GM19452 (cell line): ENCODE measurements at regions not wholly inside any gene's neighbourhood (a gene's known extent, or its start where the extent isn't known, plus 50 kb on each side); places are given as distances from the start of the nearest gene placed in this dataset.

Experiments used
- ATAC-seq: cut with Tn5 transposase; IDR thresholded peaks from one replicate; pipeline ENCODE4 v1.9.1; 2021; ENCODE audit not compliant: unreplicated experiment

DNA sequence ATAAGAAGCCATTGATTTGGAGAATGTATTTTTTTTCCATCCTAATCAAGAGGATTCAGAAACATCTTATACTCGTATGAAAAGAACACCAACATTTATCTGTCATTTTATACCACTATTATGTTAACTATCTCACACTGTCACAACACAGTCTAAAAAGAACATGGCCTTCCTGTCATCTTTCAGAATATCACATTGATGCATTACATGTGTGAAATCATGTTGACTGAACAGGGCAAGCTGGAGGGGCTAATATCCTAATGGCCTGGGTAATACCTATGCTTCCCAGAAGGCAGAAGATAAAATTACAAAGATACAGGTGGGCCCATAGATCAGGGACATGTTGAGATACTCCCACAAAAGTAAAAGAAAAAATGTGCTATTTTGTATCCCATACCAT lies 611.7 kb downstream of the STIM2 start:
- no peak for ATAC-seq

DNA sequence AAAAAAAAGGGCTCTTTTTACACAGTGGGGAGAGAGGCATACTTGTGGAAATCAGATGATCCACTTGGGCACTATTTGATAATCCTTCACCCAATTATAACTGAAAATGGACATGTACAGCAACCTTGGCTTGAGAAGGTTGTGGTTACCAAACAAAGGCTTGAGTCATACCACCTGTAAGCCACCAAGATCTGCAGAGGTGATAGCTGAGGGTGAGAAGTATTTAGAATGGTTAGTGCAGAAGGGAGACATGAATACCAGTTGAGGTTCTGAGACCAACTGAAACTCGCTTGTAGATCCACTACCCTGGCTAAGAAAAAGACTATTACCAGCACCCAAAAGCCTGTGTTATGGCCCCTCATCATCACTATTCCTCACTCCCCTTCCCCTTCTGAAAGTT lies 614.0 kb downstream of the STIM2 start:
- no peak for ATAC-seq

DNA sequence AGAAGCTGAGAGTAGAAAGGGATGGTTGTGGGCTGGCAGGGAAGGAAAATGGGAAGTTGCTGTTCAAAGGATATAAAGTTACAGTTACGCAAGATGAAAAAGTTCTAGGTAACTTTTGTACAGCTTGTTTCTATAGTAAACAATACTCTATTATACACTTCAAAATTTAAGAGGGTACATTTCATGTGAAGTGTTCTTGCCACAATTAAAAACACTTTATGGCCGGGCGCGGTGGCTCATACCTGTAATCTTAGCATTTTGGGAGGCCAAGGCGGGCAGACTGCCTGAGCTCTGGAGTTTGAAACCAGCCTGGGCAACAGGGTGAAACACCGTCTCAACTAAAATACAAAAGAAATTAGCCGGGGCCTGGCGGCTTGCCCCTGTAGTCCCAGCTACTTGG lies 623.6 kb downstream of the STIM2 start:
- ATAC-seq, result no peak

DNA sequence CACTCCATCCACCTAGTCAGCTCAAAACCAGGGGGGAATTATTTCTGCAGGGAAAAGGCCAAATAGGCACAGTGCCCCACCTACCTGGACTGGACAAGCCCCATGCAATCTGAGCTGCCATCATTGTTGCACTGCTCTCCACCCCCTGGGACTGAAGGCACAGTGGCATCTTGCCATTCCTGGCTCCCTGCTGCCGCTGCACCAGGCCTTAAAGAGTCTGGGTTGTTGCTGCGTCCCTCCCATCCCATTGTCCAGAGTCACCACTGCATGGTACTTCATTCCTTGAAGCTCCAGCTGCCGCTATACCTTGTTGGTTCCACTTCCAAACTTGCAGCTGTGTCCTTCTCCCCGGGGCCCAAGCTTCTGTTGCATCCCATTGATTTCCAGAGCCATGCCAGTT lies 629.7 kb downstream of the STIM2 start:
- no peak for ATAC-seq

DNA sequence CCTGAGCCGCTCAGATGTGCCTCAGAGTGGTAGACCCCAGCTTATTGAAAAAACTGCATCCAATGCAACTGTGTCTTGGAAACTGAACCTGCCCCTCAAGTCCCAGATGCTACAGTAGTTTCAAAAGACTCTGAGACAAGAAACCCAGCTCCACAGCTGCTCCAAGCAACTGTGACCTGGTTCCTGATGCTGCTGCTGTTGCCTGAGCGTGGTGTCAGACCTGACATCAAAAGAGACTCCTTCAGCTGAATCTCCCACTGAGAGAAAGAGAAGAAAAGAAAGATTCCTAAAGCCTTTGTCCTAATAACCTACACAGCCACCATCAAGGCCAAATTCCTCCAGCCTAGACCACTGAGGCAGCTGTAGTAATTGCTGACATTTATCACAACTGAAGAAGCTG lies 630.1 kb downstream of the STIM2 start:
- ATAC-seq, result no peak

DNA sequence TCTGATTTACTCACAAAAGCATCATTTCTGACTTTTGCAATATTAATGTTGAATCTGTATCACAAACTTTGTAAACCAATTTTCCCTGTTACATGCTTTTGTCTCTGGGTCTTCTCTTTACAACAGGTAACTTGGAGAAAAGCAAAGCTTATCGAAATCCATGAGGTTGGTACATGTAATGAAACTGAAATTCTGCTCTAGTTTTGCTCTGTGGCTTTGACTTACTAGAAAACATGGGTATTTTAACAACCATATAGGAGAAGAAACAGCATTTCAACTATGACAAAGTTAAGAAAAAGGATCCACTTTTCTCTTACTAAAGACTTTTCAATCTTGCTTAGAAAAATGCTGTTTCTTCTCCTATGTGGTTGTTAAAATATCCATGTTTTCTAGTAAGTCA lies 645.8 kb downstream of the STIM2 start:
- ATAC-seq, result no peak

DNA sequence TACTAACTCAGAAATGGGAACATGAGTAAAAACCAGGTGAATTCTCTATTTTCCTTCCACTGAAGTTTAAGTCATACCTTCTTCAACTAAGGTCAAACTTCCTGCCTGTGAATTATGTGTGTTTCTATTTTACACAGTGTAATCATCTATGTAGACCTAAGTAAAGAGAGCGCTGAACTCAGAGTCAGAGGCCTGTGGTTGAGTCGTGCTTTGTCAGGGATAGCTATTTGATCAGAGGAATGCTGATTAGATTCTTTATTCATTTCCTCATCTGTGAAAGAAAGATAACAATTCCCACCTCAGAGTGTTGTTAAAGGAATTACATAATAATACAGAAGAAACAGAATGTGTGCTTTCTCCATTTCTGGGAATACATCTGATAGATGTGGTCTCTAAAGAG lies 654.1 kb downstream of the STIM2 start:
- ATAC-seq, result no peak

DNA sequence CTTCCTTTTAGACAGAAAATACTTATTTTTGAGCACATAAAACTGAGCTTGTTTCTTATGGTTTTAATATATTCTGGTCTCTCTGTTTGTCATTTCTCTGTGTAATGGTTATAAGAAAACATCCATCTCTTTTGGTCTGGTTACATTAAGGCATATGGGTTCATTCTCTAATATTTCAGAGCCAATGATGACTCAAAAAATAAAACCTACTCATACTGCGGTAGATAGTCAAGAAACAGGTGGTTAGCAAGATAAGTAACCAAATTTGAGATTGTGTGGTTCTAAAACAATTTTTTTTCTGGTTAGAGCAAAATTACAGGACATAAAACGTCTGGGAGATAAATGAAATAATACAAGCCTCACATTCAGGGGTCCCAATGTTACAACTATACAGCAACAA lies 654.5 kb downstream of the STIM2 start:
- ATAC-seq, result no peak

DNA sequence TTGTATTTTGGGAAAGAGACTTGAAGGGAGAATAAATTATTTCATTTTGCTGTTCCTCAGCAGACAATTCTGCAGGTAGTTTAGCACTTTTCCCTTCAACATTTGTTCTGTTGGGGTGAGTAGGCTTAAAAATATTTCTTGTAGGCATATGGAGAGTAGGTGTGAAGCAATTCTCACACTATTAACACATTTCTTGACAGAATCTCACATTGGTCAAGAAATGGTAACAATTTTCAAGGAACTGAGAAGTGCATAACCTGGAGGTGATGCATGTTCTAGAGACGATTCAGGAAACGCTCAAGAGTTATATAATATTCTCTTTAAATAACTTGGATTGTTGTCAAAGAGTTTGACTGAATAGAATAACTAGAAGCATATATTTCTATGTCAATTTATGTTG lies 658.2 kb downstream of the STIM2 start:
- no peak for ATAC-seq

DNA sequence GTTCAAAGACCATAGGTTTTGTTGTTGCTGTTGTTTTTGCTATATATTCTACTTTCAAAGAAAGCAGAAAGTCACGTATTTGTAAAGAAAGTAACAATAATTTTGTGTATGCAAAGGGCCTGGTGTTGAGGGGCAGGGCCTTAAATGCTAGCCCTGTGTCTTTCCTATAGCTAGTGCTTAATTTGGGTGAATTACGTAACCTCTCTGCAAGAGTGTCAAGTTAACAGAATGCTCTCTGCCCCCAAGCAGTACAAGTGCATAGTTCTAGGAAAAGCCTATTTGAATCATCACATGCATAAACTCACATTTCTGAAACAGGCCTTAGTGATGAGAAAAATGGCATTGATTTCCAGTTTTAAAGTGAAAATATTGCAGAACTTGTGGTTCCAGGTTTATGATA lies 663.6 kb downstream of the STIM2 start:
- ATAC-seq, result no peak

DNA sequence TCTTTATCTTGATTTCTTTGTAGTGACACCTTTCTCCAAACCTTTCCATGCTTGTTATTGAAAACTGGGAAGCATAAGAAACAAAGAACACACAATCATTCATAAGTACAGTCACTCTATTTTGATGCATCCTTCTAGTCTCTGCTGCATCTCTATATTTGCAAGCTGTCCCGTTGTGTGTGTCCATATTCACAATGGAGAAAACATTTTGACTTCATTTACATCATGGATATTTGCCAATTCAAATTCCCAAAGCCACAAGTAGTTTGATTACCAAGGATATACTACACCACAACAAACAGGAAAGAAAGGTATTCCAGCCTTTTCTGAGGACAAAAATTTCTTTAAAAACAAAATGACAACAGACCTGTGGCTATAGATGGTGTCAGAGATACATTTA lies 673.8 kb downstream of the STIM2 start:
- no peak for ATAC-seq

DNA sequence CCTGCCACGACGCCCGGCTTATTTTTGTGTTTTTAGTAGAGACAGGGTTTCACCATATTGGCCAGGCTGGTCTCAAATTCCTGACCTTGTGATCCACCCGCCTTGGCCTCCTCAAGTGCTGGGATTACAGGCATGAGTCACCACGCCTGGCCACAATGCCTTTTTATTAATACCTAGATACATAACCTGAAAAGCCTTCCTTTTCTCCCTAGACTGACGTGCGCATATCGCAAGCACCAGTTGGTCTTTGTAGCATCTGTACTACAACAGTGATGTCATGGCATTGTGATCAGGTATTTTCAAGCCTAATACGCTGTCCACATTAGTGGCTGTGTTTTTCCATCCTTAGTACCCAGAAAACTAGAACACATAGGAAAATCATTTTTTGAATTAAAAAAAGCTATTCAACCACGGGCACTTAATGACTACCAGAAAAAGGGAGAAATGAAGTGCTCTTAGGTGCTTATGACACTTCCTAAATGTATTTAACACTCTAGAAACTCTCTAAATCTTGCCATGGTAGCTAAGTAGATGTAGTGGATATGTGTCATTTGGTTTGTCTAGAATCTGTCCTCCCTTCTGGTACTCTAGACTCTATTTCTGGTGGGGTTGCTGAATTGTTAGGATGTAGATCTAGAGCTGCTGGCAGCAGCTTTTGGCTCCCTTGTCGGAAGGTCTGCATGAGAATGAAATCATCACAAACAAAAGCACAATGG lies 707.8 kb downstream of the STIM2 start:
- no peak for ATAC-seq

DNA sequence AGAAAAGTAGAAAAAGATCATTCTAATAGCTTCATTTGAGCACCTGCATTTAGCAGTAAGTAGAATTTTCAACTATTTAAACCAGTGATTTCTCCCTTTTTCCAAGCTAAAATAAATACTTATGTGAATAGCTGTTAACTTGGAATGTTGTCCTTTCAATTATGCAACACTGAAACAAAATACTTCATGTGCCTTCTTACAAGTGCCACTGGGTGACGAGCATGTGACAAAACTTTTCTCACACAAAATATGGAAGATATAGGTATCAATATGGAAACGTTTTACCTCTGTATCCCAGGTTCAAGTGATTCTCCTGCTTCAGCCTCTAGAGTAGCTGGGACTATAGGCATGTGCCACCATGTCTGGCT lies 708.3 kb downstream of the STIM2 start:
- no peak for ATAC-seq

DNA sequence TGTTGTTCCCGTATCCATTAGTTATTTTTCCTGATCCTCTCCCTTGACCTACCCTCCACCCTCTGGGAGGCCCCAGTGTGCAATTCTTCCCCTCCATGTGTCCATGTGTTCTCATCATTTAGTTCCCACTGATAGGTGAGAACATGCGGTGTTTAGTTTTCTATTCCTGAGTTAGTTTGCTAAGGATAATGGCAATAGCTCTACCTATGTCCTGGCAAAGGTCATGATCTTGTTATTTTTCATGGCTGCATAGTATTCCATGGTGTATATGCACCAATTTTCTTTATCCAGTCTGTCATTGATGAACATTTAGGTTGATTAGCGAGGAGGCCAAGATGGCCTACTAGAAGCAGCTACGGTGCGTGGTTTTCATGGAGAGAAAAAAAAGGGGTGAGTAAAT lies 714.1 kb downstream of the STIM2 start:
- no peak for ATAC-seq

DNA sequence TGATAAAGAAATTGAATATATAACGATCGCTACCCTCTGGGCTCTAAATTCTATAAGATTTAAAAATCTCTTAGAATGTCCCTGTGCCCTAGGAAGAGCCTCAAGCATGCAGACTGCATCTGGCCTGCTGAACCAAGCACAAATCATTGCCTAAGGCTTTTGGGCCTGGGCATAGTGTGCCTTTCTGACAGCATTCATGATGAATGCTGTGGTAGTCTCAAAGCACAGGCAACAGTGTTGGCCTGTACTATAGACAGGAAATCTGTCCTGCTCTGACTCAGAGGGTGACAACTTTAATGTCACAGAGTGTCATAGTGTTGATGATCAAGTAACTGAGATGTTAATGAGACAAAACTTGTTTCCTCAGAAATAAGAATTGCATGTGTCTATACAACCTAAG lies 717.3 kb downstream of the STIM2 start:
- ATAC-seq, result no peak

DNA sequence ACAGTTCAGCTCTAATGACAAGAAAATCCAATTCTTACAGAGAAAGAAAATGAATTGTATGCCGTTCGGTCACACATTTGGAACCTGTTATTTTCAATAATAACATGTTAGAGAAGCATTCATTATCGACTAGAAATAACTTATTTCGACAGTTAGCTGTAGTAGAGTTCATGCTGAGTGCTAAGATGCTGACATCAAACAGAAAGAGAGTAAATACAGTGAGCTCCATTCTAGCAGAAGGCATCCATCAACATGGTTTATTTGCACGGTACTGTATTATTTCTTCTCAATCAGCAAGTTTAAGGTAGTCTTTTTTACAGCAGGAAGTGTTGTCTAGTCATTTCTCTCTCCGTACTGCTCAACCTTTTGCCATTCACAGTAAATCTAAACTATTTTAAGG lies 732.1 kb downstream of the STIM2 start:
- no peak for ATAC-seq

DNA sequence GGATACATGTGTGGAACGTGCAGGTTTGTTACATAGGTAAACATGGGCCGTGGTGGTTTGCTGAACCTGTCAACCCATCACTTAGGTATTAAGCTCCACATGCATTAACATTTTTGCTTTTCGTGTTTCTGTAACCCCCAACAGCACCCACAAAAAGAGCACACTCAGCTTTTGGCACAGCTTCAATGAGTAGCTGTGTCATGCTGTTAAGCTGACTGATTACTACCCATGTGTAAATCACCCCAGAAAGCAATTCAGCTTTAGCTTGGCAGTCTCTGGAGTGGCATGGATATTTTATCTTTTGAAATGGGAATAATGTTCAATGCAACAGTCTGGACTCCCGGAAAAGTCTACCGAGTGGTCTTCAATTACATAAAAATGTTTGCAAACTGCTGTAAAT lies 734.3 kb downstream of the STIM2 start:
- no peak for ATAC-seq

DNA sequence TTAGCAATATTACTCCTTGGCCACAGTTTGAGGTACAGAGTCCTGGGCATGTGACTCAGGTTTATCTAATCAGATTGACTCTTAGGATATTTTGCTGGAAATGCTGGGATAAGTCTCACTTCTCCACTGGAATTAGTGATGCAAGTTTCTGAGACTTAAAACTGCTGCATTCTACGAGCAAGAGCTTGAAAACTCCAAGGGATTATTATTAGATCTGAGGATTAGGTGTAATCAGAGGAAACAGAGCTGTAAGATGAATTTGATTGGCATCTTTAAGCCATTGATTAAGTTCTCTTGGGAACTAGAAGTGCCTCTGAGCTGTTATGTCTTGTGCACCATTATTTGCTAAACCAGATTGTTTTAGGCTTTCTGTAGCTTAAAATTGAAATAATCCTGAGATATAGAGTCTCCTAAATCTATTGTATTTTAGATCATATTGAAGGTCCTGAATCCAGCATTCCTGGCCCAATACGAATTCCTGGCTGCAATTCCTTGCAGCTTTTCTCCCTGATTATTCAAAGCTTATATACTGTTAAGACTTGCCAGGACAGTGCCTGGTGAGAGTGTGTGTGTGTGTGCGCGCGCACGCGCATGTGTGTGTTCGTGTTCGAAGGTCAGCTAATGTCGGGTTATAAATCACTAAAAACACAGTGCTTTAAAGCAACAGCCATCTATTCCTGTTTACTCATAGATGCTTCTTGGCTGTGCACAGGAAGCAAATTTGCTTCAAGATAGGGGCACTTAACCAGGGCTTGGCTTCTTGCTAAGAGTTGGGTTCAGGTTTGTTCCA lies 735.1 kb downstream of the STIM2 start:
- no peak for ATAC-seq

DNA sequence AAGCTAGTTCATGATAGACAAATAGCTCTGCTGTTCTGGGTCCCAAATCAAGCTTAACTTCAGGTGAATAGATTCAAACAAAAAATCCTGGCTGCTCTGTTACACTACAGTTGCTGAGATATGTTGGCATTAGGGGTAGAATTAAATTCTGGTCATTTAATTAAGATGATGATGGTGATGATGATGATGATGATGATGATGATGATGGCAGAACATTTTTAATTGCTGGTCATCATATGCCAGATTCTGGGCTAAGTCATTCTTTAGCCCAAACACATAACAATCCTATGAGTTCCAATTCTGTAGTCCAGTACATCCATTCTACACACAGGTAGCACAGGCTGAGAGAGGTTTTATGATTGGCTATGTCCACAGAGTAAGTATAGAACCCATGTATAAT lies 741.5 kb downstream of the STIM2 start:
- ATAC-seq, result no peak

DNA sequence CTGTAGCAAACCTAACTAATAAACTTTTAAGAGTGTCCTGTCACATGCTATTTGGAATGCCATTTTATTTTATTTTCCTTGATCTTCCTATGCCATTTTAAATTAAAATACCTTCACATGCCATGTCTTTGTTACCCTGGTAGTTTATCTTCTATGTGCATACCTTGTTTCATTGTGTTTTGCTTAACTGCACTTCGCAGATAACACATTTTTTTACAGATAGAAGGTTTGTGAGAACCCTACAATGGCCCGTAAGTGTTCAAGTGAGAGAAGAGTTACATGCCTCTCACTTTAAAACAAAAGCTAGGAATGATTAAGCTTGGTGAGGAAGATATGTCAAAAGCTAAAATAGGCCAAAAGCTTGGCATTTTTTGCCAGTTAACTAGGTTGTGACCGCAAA lies 744.1 kb downstream of the STIM2 start:
- ATAC-seq, result no peak

DNA sequence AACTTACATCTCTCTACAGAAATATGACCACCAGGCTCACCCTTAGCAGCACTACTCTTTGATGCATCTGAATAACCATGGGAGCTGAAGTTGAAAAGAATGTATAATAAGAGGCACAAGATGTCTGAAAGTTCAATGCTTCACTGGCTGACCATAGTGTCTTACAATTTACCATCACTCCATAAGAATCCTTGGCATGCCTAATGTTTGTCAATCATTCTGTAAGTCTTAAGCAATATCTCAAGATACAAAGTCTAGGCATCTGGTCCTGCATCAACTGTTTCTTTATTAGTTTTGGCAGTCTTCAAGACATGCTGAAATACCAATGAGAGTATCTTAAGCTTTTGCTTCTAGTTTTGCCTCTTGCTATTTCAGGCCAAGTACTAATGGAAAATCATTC lies 755.5 kb downstream of the STIM2 start:
- ATAC-seq, result no peak

DNA sequence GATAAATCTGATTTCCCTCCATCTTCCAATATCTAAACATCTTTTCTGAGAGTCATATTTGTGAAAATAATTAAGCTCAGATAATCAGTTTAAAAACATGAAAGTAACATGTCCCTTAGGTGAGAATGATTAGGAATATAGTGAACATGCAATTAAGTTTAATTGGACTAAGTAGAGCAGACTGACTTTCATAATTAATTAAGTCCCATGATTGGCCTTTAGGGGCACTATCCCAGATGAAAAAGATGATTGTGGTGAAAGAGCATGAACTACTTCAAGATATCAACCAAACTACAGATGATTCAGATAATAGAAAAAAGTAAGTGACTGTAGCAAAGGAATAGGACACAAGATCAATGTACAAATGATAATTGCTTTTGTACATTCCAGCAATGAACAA lies 758.8 kb downstream of the STIM2 start:
- ATAC-seq, result no peak

DNA sequence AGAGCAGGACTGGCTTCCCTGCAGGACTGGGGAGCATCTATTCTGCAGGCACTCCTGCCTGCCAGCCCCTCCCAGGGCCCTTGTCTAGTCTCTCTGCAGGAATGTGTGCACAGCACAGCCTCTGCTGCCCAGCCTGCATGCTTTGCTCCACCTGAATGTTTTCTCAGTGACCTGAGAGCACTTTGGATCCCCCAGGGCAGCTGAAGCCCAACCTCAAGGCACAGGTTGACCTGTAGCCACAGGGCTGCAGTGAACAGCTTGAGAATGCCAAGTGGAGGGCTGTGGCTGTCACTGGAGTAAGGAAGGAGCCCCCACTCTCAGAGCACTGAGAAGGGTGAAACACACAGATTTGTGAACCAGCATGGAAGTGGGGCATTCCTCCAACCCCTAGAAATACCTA lies 760.2 kb downstream of the STIM2 start:
- ATAC-seq, result no peak
